ENCODE measurements at regions not wholly inside any gene's neighbourhood (a gene's known extent, or its start where the extent isn't known, plus 50 kb on each side); places are given as distances from the start of the nearest gene placed in this dataset.

DNA sequence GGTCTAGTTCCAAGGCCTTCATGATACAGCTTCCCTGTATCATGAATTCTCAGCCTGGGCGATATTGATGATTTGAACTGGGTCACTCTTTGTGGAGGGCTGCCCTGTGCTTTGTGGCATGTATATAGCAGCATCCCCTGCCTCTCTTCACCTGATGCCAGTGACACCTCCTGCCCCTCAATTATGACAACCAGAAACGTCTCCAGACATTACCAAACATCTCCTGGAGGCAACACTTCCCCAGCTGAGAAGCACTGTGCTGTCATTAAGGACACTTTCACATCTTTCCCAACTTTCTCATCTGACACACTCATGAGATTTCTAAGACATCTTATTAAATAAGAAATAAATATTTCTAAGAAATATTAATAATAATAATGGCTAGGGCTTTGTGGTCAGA lies 315.3 kb downstream of the BCL11B start:
- WGBS (ENCODE audit: insufficient coverage): 75% methylated on average over 2 of the region's 2 CpGs
- Histone ChIP-seq H3K4me1 (ENCODE audit: control insufficient read depth, insufficient read depth, low read length) (peaks cover 2% of the 10 kb centered on the region), H3K27ac (ENCODE audit: low read depth, low read length) (no peak overlapping the region), H3K36me3 (ENCODE audit: control insufficient read depth, insufficient read depth, low read length) (no peaks in the 10 kb centered on the region), H3K4me3 (ENCODE audit: low read depth, low read length) (no peak overlapping the region), H3K27me3 (ENCODE audit: control insufficient read depth, insufficient read depth, low read length) (no peaks in the 10 kb centered on the region), H3K9me3 (ENCODE audit: control insufficient read depth, insufficient read depth, low read length) (no peaks in the 10 kb centered on the region)
- DNase-seq (ENCODE audit: low read depth in 4 of 6, low spot score in 6 of 6): no peak

DNA sequence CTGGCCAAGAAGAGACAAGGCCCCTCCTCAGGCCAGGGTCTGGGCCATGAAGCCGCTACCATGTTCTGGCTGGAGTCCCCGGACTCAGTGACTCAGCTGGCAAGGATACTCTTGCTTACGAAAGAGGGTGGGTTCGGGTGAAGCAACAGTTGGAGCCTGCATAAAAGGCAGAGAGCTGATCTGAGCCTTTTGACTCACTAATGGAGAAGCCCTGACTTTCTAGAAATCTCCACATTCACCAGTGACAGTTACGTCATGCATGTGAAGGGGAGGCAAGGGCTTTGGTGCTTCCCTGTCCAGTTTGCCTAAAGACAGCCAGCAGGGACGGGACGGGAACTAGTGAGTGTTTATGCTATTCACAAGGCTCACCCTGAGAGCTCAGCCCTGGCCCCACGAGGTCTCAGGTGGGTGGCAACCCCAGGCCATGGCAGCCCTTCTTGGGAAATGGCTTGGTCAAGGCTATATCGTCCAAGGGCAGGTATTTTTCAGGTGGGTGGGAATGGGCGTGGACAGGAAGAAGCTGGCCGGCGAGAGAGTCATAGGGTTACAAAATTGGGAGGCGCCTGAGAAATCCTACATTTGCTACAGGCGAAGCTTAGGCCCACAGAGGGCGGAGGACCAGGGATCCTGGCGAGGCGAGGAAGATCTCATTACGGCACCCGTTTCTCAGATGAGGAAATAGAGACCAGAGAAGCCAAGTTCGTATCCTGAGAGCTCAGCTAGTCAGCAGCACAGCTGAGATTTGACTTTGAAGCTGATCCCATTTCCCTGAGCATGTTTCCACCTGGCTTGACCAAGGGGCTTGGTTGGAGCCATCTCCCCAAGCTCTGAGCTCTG lies 314.6 kb downstream of the BCL11B start:
- Histone ChIP-seq H3K9me3 (ENCODE audit: control insufficient read depth, insufficient read depth, low read length) (no peaks in the 10 kb centered on the region), H3K4me1 (ENCODE audit: control insufficient read depth, insufficient read depth, low read length) (peaks cover 2% of the 10 kb centered on the region), H3K27ac (ENCODE audit: low read depth, low read length) (no peak overlapping the region), H3K27me3 (ENCODE audit: control insufficient read depth, insufficient read depth, low read length) (no peaks in the 10 kb centered on the region), H3K4me3 (ENCODE audit: low read depth, low read length) (no peak overlapping the region), H3K36me3 (ENCODE audit: control insufficient read depth, insufficient read depth, low read length) (no peaks in the 10 kb centered on the region)
- no peak for DNase-seq (ENCODE audit: low read depth in 4 of 6, low spot score in 6 of 6)
- 85% methylated on average over 19 of the region's 20 CpGs for WGBS (ENCODE audit: insufficient coverage)

DNA sequence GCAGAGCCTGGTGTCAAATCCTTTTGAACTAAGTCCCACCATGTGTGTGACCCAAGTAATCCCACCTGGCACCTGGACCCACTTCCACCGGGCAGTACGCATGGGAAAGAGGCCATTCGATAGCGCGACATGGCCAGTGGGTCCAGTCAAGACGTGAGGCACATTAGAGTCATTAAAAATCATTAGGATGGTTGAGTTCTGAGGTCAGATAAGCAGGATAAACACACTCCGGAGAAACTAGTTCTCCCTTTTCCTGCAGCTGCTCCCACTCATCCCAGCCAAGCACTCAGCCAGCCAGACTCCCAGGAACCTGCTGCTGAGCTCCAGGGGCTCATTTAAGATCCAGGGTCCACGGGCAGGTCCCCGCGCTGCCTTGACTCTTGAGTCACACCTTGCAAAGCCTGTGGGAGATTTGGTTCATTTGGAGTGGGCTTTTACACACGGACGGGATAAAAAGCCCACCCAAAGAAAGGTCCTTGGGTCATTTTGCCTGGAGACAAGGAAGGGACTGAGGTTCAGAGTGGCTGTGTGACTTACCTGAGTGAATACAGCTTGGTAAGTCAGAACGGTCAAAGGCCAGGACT lies 313.9 kb downstream of the BCL11B start:
- 78% methylated on average over 9 of the region's 13 CpGs for WGBS (ENCODE audit: insufficient coverage)
- H3K27me3 ChIP-seq (ENCODE audit: control insufficient read depth, insufficient read depth, low read length): no peaks in the 10 kb centered on the region
- H3K9me3 ChIP-seq (ENCODE audit: control insufficient read depth, insufficient read depth, low read length): no peaks in the 10 kb centered on the region
- no peaks in the 10 kb centered on the region for H3K36me3 ChIP-seq (ENCODE audit: control insufficient read depth, insufficient read depth, low read length)
- H3K4me3 ChIP-seq (ENCODE audit: low read depth, low read length): no peak overlapping the region
- no peak for DNase-seq (ENCODE audit: low read depth in 4 of 6, low spot score in 6 of 6)
- peaks cover 2% of the 10 kb centered on the region for H3K4me1 ChIP-seq (ENCODE audit: control insufficient read depth, insufficient read depth, low read length)
- no peak overlapping the region for H3K27ac ChIP-seq (ENCODE audit: low read depth, low read length)

DNA sequence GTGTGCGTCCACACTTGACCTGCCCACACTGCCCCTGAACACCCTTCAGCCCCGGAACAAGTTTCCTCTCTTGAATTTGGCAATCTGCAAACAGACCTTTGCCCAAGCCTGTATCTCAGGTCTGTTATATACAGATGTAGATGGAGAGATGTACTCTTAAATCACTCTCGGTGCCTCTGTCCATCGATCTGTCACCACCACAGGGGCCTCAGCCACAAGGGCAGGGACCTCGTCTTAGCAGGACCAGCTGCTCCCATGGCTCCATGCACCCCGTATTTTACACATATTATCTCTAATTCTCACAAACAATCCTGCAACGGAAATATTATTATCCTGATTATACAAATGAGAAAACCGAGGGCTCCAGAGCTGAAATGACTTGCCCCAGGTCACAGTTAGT lies 313.4 kb downstream of the BCL11B start:
- WGBS (ENCODE audit: insufficient coverage): 94% methylated on average over 7 of the region's 8 CpGs

DNA sequence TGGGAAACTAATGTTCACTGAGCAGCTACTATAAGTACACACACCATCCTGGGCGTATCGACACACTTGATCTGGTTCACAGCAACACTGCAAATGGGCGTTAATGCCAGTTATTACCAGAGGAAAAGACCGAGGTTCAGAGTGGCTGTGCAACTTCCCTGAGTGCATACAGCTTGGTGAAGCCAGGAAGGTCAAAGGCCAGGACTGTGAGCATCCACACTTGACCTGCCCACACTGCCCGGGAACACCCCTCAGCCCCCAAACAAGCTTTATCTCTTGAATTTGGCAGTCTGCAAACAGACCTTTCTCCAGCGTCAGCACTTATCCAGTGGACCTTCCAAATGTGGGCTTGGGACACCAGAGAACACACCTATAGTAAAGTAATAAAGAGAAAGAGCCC lies 312.6 kb downstream of the BCL11B start:
- no peaks in the 10 kb centered on the region for H3K9me3 ChIP-seq (ENCODE audit: control insufficient read depth, insufficient read depth, low read length)
- H3K36me3 ChIP-seq (ENCODE audit: control insufficient read depth, insufficient read depth, low read length): no peaks in the 10 kb centered on the region
- no peak overlapping the region for H3K4me3 ChIP-seq (ENCODE audit: low read depth, low read length)
- no peak for DNase-seq (ENCODE audit: low read depth in 4 of 6, low spot score in 6 of 6)
- no peak overlapping the region for H3K27ac ChIP-seq (ENCODE audit: low read depth, low read length)
- no peaks in the 10 kb centered on the region for H3K27me3 ChIP-seq (ENCODE audit: control insufficient read depth, insufficient read depth, low read length)
- H3K4me1 ChIP-seq (ENCODE audit: control insufficient read depth, insufficient read depth, low read length): peaks cover 2% of the 10 kb centered on the region
- WGBS (ENCODE audit: insufficient coverage): 93% methylated on average over 5 of the region's 6 CpGs

More for the DNA sequence above, 313.4 kb downstream of the BCL11B start:
- H3K4me3 ChIP-seq (ENCODE audit: low read depth, low read length): no peak overlapping the region
- H3K27me3 ChIP-seq (ENCODE audit: control insufficient read depth, insufficient read depth, low read length): no peaks in the 10 kb centered on the region
- H3K4me1 ChIP-seq (ENCODE audit: control insufficient read depth, insufficient read depth, low read length): peaks cover 2% of the 10 kb centered on the region
- H3K27ac ChIP-seq (ENCODE audit: low read depth, low read length): no peak overlapping the region
- H3K9me3 ChIP-seq (ENCODE audit: control insufficient read depth, insufficient read depth, low read length): no peaks in the 10 kb centered on the region
- no peak for DNase-seq (ENCODE audit: low read depth in 4 of 6, low spot score in 6 of 6)
- no peaks in the 10 kb centered on the region for H3K36me3 ChIP-seq (ENCODE audit: control insufficient read depth, insufficient read depth, low read length)

DNA sequence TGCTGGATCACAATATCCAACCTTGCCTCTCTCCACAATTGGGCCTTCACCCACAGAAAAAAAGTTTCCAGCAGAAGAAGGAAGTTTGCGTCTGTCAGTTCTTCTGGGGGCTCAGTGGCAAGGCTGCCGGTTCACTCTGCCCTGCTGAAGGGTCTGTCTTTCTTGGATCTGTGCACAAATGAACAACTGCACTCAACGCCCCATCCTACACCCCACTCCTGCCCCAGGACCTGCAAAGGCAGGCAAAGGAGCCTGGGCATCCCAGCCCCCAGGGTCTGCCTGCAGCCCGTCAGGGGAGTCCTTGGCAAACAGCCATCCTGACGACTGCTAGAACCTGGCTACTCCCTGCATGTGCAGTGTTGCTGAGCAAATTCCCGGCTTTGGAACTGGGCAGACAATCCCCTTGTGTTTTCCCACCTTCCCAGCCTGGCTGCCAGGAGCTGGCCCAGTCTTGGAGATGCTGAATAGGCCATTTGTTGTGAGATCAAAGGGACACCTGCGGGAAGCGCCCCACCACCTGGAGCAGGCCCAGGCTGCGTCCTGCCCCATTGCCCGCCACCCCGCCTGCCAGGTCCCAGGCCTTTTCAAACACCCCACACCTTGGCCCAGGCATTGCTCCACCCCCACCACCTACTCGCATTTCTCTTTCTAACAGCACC lies 311.9 kb downstream of the BCL11B start:
- Histone ChIP-seq H3K4me3 (ENCODE audit: low read depth, low read length) (no peak overlapping the region), H3K27ac (ENCODE audit: low read depth, low read length) (no peak overlapping the region), H3K27me3 (ENCODE audit: control insufficient read depth, insufficient read depth, low read length) (no peaks in the 10 kb centered on the region), H3K9me3 (ENCODE audit: control insufficient read depth, insufficient read depth, low read length) (no peaks in the 10 kb centered on the region), H3K4me1 (ENCODE audit: control insufficient read depth, insufficient read depth, low read length) (peaks cover 2% of the 10 kb centered on the region), H3K36me3 (ENCODE audit: control insufficient read depth, insufficient read depth, low read length) (no peaks in the 10 kb centered on the region)
- 61% methylated on average over 11 of the region's 12 CpGs for WGBS (ENCODE audit: insufficient coverage)
- DNase-seq (ENCODE audit: low read depth in 4 of 6, low spot score in 6 of 6): peak in 1 of 6 donors; percentile 14

DNA sequence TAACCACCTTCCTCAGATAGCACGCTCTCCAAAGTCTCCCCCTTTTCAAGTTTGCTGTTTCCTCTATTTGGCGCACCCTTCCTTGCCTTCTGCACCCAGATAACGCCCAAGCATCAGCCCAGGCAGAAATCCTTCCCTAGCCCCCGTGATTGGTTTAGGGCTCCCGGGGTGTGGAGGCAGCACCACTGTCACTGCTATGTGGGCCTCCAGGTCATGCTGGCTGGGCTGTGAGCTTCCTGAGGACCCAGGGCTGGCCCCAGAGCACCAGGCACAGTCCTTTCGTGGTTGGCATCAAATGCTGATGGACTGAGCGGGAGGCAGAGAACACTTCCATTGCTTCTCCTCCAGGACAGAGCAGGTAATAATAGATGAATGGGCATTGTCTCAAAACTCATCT lies 311.4 kb downstream of the BCL11B start:
- Histone ChIP-seq H3K27ac (ENCODE audit: low read depth, low read length) (no peak overlapping the region), H3K4me1 (ENCODE audit: control insufficient read depth, insufficient read depth, low read length) (peaks cover 2% of the 10 kb centered on the region), H3K27me3 (ENCODE audit: control insufficient read depth, insufficient read depth, low read length) (no peaks in the 10 kb centered on the region), H3K36me3 (ENCODE audit: control insufficient read depth, insufficient read depth, low read length) (no peaks in the 10 kb centered on the region), H3K4me3 (ENCODE audit: low read depth, low read length) (no peak overlapping the region), H3K9me3 (ENCODE audit: control insufficient read depth, insufficient read depth, low read length) (no peaks in the 10 kb centered on the region)
- no peak for DNase-seq (ENCODE audit: low read depth in 4 of 6, low spot score in 6 of 6)
- WGBS (ENCODE audit: insufficient coverage): 93% methylated on average over 5 of the region's 7 CpGs

DNA sequence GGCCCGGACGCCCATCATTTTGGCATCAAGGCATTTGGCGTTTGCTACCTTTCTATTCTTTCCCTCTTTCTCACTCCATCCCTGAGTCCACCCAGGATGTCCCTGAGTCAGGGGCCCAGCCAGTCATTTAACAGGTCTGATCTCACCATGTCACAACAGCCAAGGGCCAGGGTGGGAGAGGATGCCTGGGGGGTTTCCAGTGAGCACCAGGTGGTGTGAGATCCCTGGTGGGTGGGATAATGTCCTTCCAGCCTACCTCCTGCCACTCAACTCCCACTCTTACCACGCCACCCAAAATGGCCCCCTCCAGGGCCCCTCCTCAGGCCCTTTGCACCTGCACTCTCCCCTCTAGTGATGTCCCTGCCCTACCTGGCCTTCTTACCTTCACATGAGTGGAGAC lies 310.8 kb downstream of the BCL11B start:
- no peaks in the 10 kb centered on the region for H3K36me3 ChIP-seq (ENCODE audit: control insufficient read depth, insufficient read depth, low read length)
- H3K9me3 ChIP-seq (ENCODE audit: control insufficient read depth, insufficient read depth, low read length): no peaks in the 10 kb centered on the region
- no peak for DNase-seq (ENCODE audit: low read depth in 4 of 6, low spot score in 6 of 6)
- H3K27me3 ChIP-seq (ENCODE audit: control insufficient read depth, insufficient read depth, low read length): no peaks in the 10 kb centered on the region
- 100% methylated on average over 1 of the region's 4 CpGs for WGBS (ENCODE audit: insufficient coverage)
- H3K4me1 ChIP-seq (ENCODE audit: control insufficient read depth, insufficient read depth, low read length): peaks cover 2% of the 10 kb centered on the region
- no peak overlapping the region for H3K4me3 ChIP-seq (ENCODE audit: low read depth, low read length)
- H3K27ac ChIP-seq (ENCODE audit: low read depth, low read length): no peak overlapping the region

DNA sequence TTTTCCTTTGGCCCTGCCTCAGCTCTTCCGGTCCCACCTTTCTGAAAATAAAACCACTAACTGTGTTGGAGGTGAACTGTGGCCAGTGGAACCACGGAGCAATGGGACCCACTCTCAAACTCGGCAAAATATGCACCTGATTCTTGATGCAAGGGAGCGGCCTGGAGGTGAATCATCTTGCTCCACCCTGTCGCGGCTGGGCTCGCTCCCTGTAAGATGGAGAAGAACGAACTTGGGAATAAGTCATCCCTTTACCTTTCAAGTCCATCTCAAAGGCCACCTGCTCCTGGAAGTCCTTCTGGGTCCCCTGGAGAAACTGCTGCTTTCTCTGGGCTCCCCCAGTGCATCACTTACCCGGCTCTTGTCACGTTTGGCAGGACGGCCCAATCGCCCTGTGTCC lies 309.9 kb downstream of the BCL11B start:
- H3K4me1 ChIP-seq (ENCODE audit: control insufficient read depth, insufficient read depth, low read length): peaks cover 2% of the 10 kb centered on the region
- H3K4me3 ChIP-seq (ENCODE audit: low read depth, low read length): no peak overlapping the region
- 96% methylated on average over 7 of the region's 12 CpGs for WGBS (ENCODE audit: insufficient coverage)

More for the DNA sequence above, 309.9 kb downstream of the BCL11B start:
- Histone ChIP-seq H3K9me3 (ENCODE audit: control insufficient read depth, insufficient read depth, low read length) (no peaks in the 10 kb centered on the region), H3K36me3 (ENCODE audit: control insufficient read depth, insufficient read depth, low read length) (no peaks in the 10 kb centered on the region), H3K27me3 (ENCODE audit: control insufficient read depth, insufficient read depth, low read length) (no peaks in the 10 kb centered on the region), H3K27ac (ENCODE audit: low read depth, low read length) (no peak overlapping the region)
- no peak for DNase-seq (ENCODE audit: low read depth in 4 of 6, low spot score in 6 of 6)

All from spinal cord (tissue), 9 donors.